ENCODE measurements at regions not wholly inside any gene's neighbourhood (a gene's known extent, or its start where the extent isn't known, plus 50 kb on each side); places are given as distances from the start of the nearest gene placed in this dataset.

GRCh38 chr14:89498878-89499277 lies 81.8 kb upstream of the FOXN3 start:
- Mint-ChIP-seq H3K4me3 (no peak overlapping the region), H3K27ac (no peak overlapping the region), H3K27me3 (no peaks in the 10 kb centered on the region), H3K4me1 (peaks cover 20% of the 10 kb centered on the region), H3K9me3 (no peaks in the 10 kb centered on the region), H3K36me3 (ENCODE audit: low read depth) (peaks cover 3% of the 10 kb centered on the region)
- no peak for ATAC-seq
- no peak for DNase-seq

GRCh38 chr14:89495718-89496117 lies 78.7 kb upstream of the FOXN3 start:
- Mint-ChIP-seq H3K36me3 (ENCODE audit: low read depth) (no peaks in the 10 kb centered on the region), H3K27me3 (no peaks in the 10 kb centered on the region), H3K4me1 (peaks cover 20% of the 10 kb centered on the region), H3K27ac (no peak overlapping the region), H3K4me3 (no peak overlapping the region), H3K9me3 (no peaks in the 10 kb centered on the region)
- DNase-seq (no peak), ATAC-seq (no peak)

- H3K36me3 Mint-ChIP-seq (ENCODE audit: low read depth), result no peaks in the 10 kb centered on the region
- H3K4me3 Mint-ChIP-seq, result no peak overlapping the region
- no peaks in the 10 kb centered on the region for H3K27me3 Mint-ChIP-seq
- H3K4me1 Mint-ChIP-seq, result peaks cover 20% of the 10 kb centered on the region
- no peak for ATAC-seq
- DNase-seq, result no peak
- H3K27ac Mint-ChIP-seq, result no peak overlapping the region
- no peaks in the 10 kb centered on the region for H3K9me3 Mint-ChIP-seq
These were observed 77.0 kb upstream of the FOXN3 start for GRCh38 chr14:89493877-89494634.

- DNase-seq (no peak), ATAC-seq (no peak)
- Mint-ChIP-seq H3K4me1 (peaks cover 20% of the 10 kb centered on the region), H3K27ac (no peak overlapping the region), H3K27me3 (no peaks in the 10 kb centered on the region), H3K4me3 (no peak overlapping the region), H3K36me3 (ENCODE audit: low read depth) (no peaks in the 10 kb centered on the region), H3K9me3 (no peaks in the 10 kb centered on the region)
These were observed 76.4 kb upstream of the FOXN3 start for GRCh38 chr14:89493406-89493805.

GRCh38 chr14:89491711-89492381 lies 74.8 kb upstream of the FOXN3 start:
- H3K4me1 Mint-ChIP-seq, result peaks cover 22% of the 10 kb centered on the region
- DNase-seq (no peak), ATAC-seq (no peak)
- no peaks in the 10 kb centered on the region for H3K27me3 Mint-ChIP-seq
- H3K27ac Mint-ChIP-seq, result no peak overlapping the region
- H3K4me3 Mint-ChIP-seq, result no peak overlapping the region
- H3K36me3 Mint-ChIP-seq (ENCODE audit: low read depth), result no peaks in the 10 kb centered on the region
- H3K9me3 Mint-ChIP-seq, result no peaks in the 10 kb centered on the region

- no peak for ATAC-seq
- Mint-ChIP-seq H3K27ac (no peak overlapping the region), H3K9me3 (no peaks in the 10 kb centered on the region), H3K4me1 (peaks cover 27% of the 10 kb centered on the region), H3K27me3 (no peaks in the 10 kb centered on the region), H3K36me3 (ENCODE audit: low read depth) (peaks cover 7% of the 10 kb centered on the region), H3K4me3 (no peak overlapping the region)
- DNase-seq, result no peak
These were observed 73.4 kb upstream of the FOXN3 start for GRCh38 chr14:89490466-89490865.

GRCh38 chr14:89489761-89490437 lies 72.9 kb upstream of the FOXN3 start:
- ATAC-seq (no peak), DNase-seq (no peak)
- Mint-ChIP-seq H3K27me3 (no peaks in the 10 kb centered on the region), H3K4me3 (no peak overlapping the region), H3K4me1 (peaks cover 30% of the 10 kb centered on the region), H3K27ac (no peak overlapping the region), H3K9me3 (no peaks in the 10 kb centered on the region), H3K36me3 (ENCODE audit: low read depth) (peaks cover 10% of the 10 kb centered on the region)

- DNase-seq (no peak), ATAC-seq (no peak)
- H3K4me1 Mint-ChIP-seq, result peaks cover 14% of the 10 kb centered on the region
- H3K4me3 Mint-ChIP-seq, result no peak overlapping the region
- no peaks in the 10 kb centered on the region for H3K9me3 Mint-ChIP-seq
- no peak overlapping the region for H3K27ac Mint-ChIP-seq
- H3K27me3 Mint-ChIP-seq, result no peaks in the 10 kb centered on the region
- H3K36me3 Mint-ChIP-seq (ENCODE audit: low read depth), result peaks cover 12% of the 10 kb centered on the region
These were observed 69.9 kb upstream of the FOXN3 start for GRCh38 chr14:89486961-89487360.

- DNase-seq (no peak), ATAC-seq (no peak)
- H3K27me3 Mint-ChIP-seq, result no peaks in the 10 kb centered on the region
- peaks cover 14% of the 10 kb centered on the region for H3K4me1 Mint-ChIP-seq
- H3K9me3 Mint-ChIP-seq, result no peaks in the 10 kb centered on the region
- H3K36me3 Mint-ChIP-seq (ENCODE audit: low read depth), result peaks cover 12% of the 10 kb centered on the region
- no peak overlapping the region for H3K27ac Mint-ChIP-seq
- no peak overlapping the region for H3K4me3 Mint-ChIP-seq
These were observed 69.5 kb upstream of the FOXN3 start for GRCh38 chr14:89486505-89486904.

GRCh38 chr14:89485264-89485663 lies 68.2 kb upstream of the FOXN3 start:
- no peak for DNase-seq
- Mint-ChIP-seq H3K9me3 (no peaks in the 10 kb centered on the region), H3K27me3 (no peaks in the 10 kb centered on the region), H3K4me3 (no peak overlapping the region), H3K27ac (no peak overlapping the region), H3K4me1 (peaks cover 14% of the 10 kb centered on the region), H3K36me3 (ENCODE audit: low read depth) (peaks cover 12% of the 10 kb centered on the region)
- no peak for ATAC-seq

GRCh38 chr14:89484051-89484844 lies 67.2 kb upstream of the FOXN3 start:
- DNase-seq (no peak), ATAC-seq (no peak)
- Mint-ChIP-seq H3K27me3 (no peaks in the 10 kb centered on the region), H3K4me3 (no peak overlapping the region), H3K9me3 (no peaks in the 10 kb centered on the region), H3K36me3 (ENCODE audit: low read depth) (peaks cover 16% of the 10 kb centered on the region), H3K27ac (no peak overlapping the region), H3K4me1 (peaks cover 21% of the 10 kb centered on the region)

- DNase-seq, result no peak
- Mint-ChIP-seq H3K4me1 (peaks cover 31% of the 10 kb centered on the region), H3K36me3 (ENCODE audit: low read depth) (peaks cover 17% of the 10 kb centered on the region), H3K9me3 (no peaks in the 10 kb centered on the region), H3K4me3 (no peak overlapping the region), H3K27ac (no peak overlapping the region), H3K27me3 (no peaks in the 10 kb centered on the region)
- no peak for ATAC-seq
These were observed 64.2 kb upstream of the FOXN3 start for GRCh38 chr14:89481196-89481595.

- ATAC-seq, result no peak
- H3K27ac Mint-ChIP-seq, result no peak overlapping the region
- H3K4me3 Mint-ChIP-seq, result no peak overlapping the region
These were observed 63.2 kb upstream of the FOXN3 start for GRCh38 chr14:89480278-89480677.

GRCh38 chr14:89479802-89480201 lies 62.8 kb upstream of the FOXN3 start:
- Mint-ChIP-seq H3K9me3 (no peaks in the 10 kb centered on the region), H3K4me1 (peaks cover 27% of the 10 kb centered on the region), H3K27me3 (no peaks in the 10 kb centered on the region), H3K4me3 (no peak overlapping the region), H3K27ac (no peak overlapping the region), H3K36me3 (ENCODE audit: low read depth) (peaks cover 9% of the 10 kb centered on the region)
- ATAC-seq, result no peak
- no peak for DNase-seq

More at GRCh38 chr14:89480278-89480677, 63.2 kb upstream of the FOXN3 start:
- H3K27me3 Mint-ChIP-seq, result no peaks in the 10 kb centered on the region
- H3K9me3 Mint-ChIP-seq, result no peaks in the 10 kb centered on the region
- H3K4me1 Mint-ChIP-seq, result peaks cover 29% of the 10 kb centered on the region
- H3K36me3 Mint-ChIP-seq (ENCODE audit: low read depth), result peaks cover 10% of the 10 kb centered on the region
- DNase-seq, result no peak

All from activated naive CD8-positive, alpha-beta T cell treated with anti-CD3 and anti-CD28 coated beads, Interleukin-2, amount 50 U/mL, for 24 hours (primary cell).